ENCODE measurements at regions not wholly inside any gene's neighbourhood (a gene's known extent, or its start where the extent isn't known, plus 50 kb on each side); places are given as distances from the start of the nearest gene placed in this dataset.

GRCh38 chr2:216920143-216920876 lies 60.4 kb upstream of the TNP1 start:
- no peak for TF ChIP-seq PAX5 (IDR thresholded peaks at IDR 0.05; ENCODE audit: borderline replicate concordance, low read depth, low read length)
- TF ChIP-seq HDGF (IDR thresholded peaks at IDR 0.05), result no peak
- ChIA-PET POLR2A (no interaction called here), CTCF (no interaction called here), SMC1A (ENCODE audit: uncharacterized antibody, unreplicated experiment) (no interaction called here), RAD21 (ENCODE audit: unreplicated experiment) (no interaction called here)
- Histone ChIP-seq H3K4me1 (ENCODE audit: control insufficient read depth, insufficient read depth, low read length) (no peaks in the 10 kb centered on the region), H3K27me3 (replicated peaks in 1 of 2; ENCODE audit: control insufficient read depth in 2 of 2, insufficient read depth in 2 of 2, low read length in 1 of 2) (no peaks in the 10 kb centered on the region; a peak in 2 of 4 replicates), H3K9ac (ENCODE audit: control insufficient read depth, insufficient read depth, low read length) (no peak overlapping the region), H3K36me3 (ENCODE audit: control insufficient read depth in 2 of 2, insufficient read depth in 2 of 2, low read length in 1 of 2) (no peaks in the 10 kb centered on the region), H3K4me3 (no peak overlapping the region), H3K27ac (ENCODE audit: control insufficient read depth, insufficient read depth) (no peak overlapping the region), H3K79me2 (ENCODE audit: control insufficient read depth, insufficient read depth, low read length) (no peaks in the 10 kb centered on the region), H4K20me1 (ENCODE audit: control insufficient read depth, insufficient read depth) (no peaks in the 10 kb centered on the region), H3K9me3 (replicated peaks; ENCODE audit: control insufficient read depth, insufficient read depth, low read length) (no peaks in the 10 kb centered on the region), H3K4me2 (ENCODE audit: control insufficient read depth, insufficient read depth) (no peak overlapping the region), H2AFZ (ENCODE audit: control insufficient read depth, low read depth, low read length) (no peak overlapping the region)
- ATAC-seq (no peak), FAIRE-seq (no peak), DNase-seq (ENCODE audit: low read depth, low spot score) (no peak)
- intact Hi-C loops (cut with micrococcal nuclease; ENCODE audit: unreplicated experiment) (loop anchor here (5.0 to 10.0 kb wide), 2 partner anchors 244 to 302 kb away; no protein-coding TSS in a partner anchor), in situ Hi-C loops (cut with MboI) (no loop called here)
- 11% methylated on average over 8 of the region's 8 CpGs for WGBS (ENCODE audit: insufficient coverage, insufficient replicate concordance, low lambda C conversion rate, missing lambda C conversion rate)
- BruUV-seq (replicated peaks), result no TSS peak

DNA sequence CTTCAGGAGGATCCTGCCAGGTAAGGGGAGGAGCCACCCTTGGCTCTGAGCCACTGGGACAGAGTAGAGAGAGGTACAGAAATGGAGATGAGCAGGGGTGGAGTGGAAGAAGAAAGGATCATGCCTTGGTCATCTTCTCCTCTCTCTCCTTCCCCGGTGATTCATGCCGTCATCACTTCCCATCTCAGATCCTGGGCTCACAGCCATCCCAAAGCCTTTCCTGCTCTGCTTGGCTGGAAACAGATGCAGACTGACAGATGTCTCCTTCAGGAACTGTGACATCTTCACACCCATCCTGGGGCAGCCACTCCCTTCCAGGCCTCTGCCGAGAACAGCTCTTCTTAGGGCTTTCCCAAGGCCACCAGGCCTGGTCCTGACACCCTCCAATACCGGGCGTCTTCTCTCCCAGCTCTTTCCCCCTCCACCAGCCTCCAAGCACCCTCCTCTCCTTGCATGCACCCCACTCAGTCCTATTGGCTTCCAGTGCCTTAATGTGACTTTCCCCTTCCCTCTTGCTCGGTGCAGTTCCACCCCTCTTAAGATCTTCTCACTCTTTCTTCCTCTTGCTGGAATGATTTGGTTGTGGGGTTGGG lies 58.3 kb upstream of the TNP1 start:
- H3K9me3 ChIP-seq (replicated peaks; ENCODE audit: control insufficient read depth, insufficient read depth, low read length), result no peaks in the 10 kb centered on the region
- CTCF ChIA-PET, result no interaction called here
- no peak for TF ChIP-seq BCL11A (IDR thresholded peaks at IDR 0.05; ENCODE audit: low read depth, low read length)
- no peak for TF ChIP-seq CBX3 (IDR thresholded peaks at IDR 0.05; ENCODE audit: borderline replicate concordance, low read depth)
- TF ChIP-seq ATF7 (IDR thresholded peaks at IDR 0.05; ENCODE audit: low read depth), result no peak
- no peak for TF ChIP-seq PML (IDR thresholded peaks at IDR 0.05; ENCODE audit: low read length)
- in situ Hi-C loops (cut with MboI) (no loop called here), intact Hi-C loops (cut with micrococcal nuclease; ENCODE audit: unreplicated experiment) (no loop called here)
- H3K79me2 ChIP-seq (ENCODE audit: control insufficient read depth, insufficient read depth, low read length), result no peaks in the 10 kb centered on the region
- peaks cover 0 to 2% of the 10 kb centered on the region in 2 experiments; a peak in 2 of 4 replicates for H3K27me3 ChIP-seq (replicated peaks in 1 of 2; ENCODE audit: control insufficient read depth in 2 of 2, insufficient read depth in 2 of 2, low read length in 1 of 2)
- H3K4me3 ChIP-seq, result no peak overlapping the region
- no peaks in the 10 kb centered on the region for H4K20me1 ChIP-seq (ENCODE audit: control insufficient read depth, insufficient read depth)
- FAIRE-seq, result no peak
- H3K9ac ChIP-seq (ENCODE audit: control insufficient read depth, insufficient read depth, low read length), result no peak overlapping the region
- WGBS (ENCODE audit: insufficient coverage, insufficient replicate concordance, low lambda C conversion rate, missing lambda C conversion rate), result 44% methylated on average over 6 of the region's 6 CpGs
- no TSS peak for BruUV-seq (replicated peaks)
- SMC1A ChIA-PET (ENCODE audit: uncharacterized antibody, unreplicated experiment), result no interaction called here
- H2AFZ ChIP-seq (ENCODE audit: control insufficient read depth, low read depth, low read length), result no peak overlapping the region
- H3K27ac ChIP-seq (ENCODE audit: control insufficient read depth, insufficient read depth), result no peak overlapping the region
- POLR2A ChIA-PET, result no interaction called here
- no peak for DNase-seq (ENCODE audit: low read depth, low spot score)
- H3K4me1 ChIP-seq (ENCODE audit: control insufficient read depth, insufficient read depth, low read length), result no peaks in the 10 kb centered on the region
- H3K4me2 ChIP-seq (ENCODE audit: control insufficient read depth, insufficient read depth), result no peak overlapping the region
- ATAC-seq, result no peak
- RAD21 ChIA-PET (ENCODE audit: unreplicated experiment), result no interaction called here
- no peaks in the 10 kb centered on the region for H3K36me3 ChIP-seq (ENCODE audit: control insufficient read depth in 2 of 2, insufficient read depth in 2 of 2, low read length in 1 of 2)

Data from GM12878 (cell line).